GM21390 (cell line): ENCODE measurements at regions not wholly inside any gene's neighbourhood (a gene's known extent, or its start where the extent isn't known, plus 50 kb on each side); places are given as distances from the start of the nearest gene placed in this dataset.

ENCODE experiments used
- ATAC-seq: cut with Tn5 transposase; IDR thresholded peaks from one replicate; pipeline ENCODE4 v1.9.1; 2021; ENCODE audit not compliant: unreplicated experiment

- no peak for ATAC-seq
Measured at GRCh38 chr1:23639460-23640095, 52.0 kb upstream of the RPL11 start.

DNA sequence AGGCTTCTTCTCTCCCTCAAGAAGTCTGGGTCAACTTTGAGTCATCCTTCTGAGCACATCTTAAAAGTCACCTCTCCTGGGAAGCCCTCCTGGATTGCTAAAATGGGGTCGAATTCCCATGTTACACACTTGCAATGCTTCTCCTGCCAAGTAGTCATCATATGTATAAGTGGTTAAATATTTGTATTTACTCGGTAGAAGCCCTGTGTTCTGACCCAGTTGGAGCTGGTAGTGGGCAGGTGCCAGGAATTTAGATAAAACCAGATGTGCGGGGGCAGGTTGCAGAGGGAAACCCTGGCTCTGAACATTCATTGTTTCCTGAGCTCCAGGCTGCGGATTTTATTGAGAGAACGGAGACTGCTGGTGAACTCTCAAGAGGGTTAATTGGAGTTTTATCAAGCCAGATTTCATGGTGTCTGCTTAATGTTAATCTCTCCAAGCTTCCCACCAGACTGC lies 52.8 kb upstream of the RPL11 start:
- no peak for ATAC-seq

DNA sequence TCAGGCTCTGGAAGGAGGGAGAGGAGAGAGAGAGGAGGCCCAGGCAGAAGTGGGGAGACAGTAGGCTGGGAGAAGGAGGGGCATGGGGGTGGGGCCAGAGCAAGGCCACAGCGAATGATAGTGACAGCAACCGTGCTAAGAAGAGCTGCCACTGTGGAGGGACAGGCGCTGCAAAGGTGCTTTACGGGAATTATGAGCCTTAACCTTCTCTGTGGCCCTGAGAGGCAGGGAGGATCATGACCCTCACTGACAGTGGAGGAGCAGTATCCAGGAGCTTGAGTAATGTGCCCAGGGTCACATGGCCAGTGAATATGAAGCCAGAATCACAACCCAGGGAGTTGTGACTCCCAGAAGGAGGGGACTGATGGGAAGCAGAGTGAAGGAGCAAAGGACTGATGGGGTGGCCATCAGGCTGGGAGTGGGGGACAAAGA lies 53.4 kb upstream of the RPL11 start:
- ATAC-seq, result no peak

- ATAC-seq, result no peak
Measured at GRCh38 chr1:23636009-23636408, 55.6 kb upstream of the RPL11 start.

DNA sequence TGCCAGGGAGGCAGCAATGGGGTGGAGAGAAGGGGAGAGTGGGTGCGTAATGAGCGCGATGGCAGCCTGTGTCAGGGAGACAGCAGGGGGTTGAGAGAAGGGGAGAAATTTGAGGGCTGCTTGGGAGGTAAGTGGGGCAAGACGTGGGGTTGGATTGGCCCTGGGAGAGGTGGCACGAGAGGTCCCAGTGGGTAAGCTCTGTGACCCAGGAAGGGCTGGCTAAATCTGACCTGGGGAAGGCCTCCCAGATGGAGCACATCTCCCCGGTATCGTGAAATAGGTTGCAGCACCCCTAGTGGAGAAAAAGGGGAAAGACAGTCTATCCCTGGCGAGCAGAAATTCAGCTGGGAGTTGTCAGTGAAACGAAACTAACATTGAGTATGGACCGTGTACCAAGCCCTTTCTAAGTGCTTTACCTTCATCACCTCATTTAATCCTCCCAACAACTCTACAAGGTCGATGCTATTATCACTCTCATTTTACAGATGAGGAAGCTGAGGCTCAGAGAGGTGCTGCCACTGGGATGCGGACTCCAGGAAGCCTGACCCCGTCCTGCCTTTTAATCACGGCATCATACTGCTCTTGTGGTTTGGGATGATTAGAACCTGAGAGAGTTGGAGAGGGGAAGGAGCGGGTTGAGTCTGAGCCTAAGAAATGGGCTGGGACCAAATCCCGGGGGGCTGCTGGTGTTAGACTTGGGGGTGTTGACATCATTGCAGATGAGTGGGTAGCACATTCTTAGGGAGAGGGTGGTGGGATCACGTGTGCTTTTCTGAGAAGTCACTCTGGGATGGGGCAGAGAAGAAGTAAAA lies 56.6 kb upstream of the RPL11 start:
- ATAC-seq, result no peak

DNA sequence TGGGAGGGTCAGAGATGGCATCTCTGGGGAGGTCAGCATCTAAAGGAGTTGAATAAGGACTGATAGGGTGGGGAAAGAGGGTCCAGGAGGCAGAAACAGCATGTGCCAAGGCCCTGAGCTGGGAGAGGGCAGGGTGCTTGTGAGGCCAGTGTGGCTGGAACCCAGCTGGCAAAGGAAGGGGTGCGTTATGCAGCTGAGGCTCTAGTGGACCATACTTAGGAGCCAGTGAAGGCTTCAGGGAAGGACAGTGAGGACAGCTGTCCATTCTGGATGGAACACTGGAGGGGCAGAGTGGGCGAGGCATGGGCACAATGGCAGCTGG lies 57.1 kb upstream of the RPL11 start:
- no peak for ATAC-seq

GRCh38 chr1:23632479-23633160 lies 59.0 kb upstream of the RPL11 start:
- ATAC-seq, result no peak

DNA sequence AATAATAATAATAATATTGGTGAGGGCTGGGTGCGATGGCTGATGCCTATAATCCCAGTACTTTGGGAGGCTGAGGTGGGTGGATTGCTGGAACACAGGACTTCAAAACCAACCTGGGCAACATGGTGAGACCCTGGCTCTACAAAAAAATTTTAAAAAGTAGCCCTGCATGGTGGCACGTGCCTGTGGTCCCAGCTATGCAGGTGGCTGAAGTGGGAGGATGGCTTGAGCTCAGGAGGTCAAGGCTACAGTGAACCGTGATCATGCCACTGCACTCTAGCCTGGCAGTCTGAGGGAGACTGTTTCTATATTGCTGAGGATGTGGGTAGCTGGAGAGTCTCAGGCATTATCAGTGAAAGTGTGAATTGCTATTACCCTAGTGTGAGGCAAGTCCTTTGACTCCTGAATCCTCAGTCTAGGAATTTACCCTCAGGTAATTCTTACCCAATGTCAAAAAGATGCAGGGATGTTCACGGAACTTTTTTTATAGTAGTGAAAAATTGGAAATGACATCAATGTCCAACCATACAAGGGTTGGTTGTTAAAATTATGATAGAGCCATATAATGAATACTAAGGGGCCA lies 61.8 kb upstream of the RPL11 start:
- no peak for ATAC-seq

- ATAC-seq, result no peak
Measured at GRCh38 chr1:23628951-23629387, 62.6 kb upstream of the RPL11 start.

DNA sequence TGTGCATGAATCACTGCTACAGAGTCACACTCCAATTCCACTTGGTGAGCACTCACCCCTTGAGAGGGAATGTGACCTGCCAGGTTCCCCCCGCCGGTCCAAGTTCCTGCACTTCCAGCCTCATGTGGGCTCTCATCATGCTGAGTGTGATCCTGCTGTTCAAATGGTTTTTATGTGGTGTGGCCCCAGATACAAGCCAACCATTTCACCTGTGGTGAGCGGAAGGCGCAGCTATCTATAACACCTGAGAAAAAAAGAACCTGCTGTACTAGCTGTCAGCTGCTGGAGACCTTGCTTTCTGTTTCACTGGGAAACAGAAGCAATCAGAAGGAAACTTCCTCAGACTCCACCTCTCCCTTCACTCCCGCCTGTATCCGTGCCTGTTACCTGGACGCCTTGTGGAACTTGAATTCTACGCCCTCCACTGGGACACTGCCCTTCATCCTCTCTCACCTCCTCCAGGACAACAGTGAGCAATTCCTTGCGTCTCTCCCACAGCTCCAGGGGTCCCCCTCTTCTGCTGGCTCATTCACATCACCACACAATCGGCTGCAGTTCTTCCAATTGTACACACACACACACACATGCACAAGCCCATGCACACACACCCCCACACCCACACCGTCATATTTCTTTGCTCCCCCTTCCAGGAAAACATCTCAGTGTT lies 64.4 kb upstream of the RPL11 start:
- ATAC-seq, result no peak

- ATAC-seq, result no peak
Measured at GRCh38 chr1:23625929-23626535, 65.6 kb upstream of the RPL11 start.

DNA sequence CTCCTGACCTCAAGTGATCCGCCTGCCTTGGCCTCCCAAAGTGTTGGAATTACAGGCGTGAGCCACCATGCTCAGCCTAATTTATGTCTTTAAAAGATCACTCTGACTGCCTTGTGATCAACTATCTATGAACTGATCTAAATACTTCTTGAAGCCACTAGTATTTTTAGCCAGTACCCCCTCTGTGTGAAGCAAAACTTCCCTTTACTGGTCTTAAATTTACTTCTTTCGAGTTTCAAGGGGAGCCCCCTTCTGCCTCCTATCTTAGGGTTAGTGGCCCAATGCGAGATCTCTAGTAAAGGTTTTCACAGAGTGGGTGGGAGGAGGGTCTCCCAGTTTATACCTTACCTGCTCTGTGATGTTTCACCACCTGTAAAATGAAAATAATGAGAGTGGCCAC lies 66.1 kb upstream of the RPL11 start:
- ATAC-seq, result no peak

DNA sequence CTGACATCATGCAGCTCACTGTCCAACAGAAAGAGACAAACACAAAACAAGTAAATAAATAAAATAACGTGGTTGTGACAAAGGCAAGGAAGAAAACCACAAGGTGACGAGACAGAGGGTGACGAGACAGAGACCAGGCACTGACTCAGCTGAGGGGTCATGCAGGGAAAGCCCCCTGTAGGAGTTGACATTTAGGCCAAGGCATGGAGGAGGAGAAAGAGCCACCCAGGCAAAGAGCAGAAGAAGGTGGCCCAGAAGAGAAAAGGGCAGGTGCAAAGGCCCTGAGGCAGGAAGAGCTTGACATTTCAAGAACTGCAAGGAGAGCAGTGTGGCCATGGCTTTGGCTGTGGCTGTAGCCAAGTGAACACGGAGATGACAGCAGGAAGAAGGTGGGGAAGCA lies 65.1 kb upstream of the ID3 start:
- ATAC-seq, result no peak

DNA sequence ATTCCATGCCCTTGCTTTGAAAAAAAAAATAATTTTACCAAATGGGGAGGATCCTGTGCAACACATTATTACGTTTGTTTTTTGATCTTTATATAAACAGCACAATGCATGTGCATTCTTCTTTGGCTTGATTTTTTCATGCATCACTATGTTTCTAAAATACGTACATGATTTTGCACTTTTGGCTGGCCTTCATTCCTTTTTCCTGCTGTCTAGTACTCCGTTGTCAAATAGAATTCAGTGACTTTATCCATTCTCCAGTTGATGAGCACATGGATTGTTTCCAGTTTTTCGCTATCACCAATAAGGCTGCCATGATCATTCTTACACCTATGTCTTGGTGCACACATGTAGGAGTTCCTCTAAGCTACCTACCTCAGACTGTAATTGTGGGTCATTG lies 63.0 kb upstream of the ID3 start:
- no peak for ATAC-seq

DNA sequence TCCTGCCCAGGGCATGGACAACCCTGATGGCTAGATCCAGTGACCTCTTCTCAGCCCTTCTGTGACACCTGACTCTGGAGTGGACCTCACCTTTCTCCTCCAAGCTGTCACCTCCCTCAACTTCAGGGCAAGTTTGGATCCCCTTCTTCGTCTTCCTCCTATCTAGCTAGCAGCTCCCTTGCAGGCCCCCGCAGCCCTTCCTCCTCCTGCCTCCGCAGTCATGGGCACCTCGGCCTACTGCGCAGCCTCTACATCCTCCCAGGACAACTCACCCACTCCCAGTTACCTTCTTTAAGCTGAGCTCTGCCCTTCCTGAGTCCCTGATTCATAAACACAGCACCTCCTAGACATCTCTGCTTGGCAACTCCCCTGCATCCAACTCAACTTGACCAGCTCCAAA lies 61.3 kb upstream of the ID3 start:
- no peak for ATAC-seq

GRCh38 chr1:23619299-23620188 lies 60.2 kb upstream of the ID3 start:
- ATAC-seq, result peak; percentile 59

DNA sequence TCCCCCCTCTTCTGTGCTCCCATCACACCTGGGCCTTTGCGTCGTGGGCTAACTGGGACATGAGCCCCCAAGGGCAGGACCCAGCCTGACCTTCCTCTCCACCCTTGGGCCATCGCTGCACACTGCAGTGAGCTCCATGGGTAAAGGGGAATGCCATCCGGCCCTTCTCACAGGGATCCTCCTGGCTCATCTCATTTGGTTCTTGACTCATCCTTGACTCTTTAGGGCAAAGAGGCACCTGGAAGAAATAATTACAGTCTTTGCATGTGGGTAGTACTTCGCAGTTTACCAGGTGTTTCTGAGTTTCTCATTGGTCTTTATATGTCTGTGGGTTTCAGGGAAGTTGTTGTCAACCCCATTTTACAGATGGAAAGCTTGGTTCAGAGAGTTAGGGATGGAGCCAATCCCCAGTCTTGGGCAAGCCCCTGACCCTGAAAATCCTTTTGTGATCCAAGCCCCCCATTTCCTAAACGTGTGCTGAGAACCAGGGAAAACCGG lies 59.3 kb upstream of the ID3 start:
- ATAC-seq, result no peak

DNA sequence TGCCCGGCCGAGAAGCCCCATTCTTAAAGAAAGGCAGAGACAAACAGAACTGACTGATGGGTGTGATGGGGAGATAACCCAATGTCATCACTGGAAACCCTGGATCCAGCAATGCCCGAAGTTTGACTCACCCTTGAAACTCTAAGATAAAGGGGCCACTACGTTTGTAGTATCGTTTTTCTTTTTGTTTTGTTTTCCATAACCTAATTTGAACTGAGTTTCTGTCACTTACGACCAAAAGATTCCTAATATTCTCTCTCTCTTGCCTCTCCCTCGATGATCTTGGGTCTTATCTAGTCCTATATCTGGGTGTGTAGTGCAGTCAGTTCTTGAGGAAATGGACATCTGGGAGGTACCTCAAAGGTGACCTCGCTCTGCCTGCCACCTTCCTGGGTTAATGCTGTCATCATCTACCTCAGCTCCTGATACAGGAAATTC lies 57.8 kb upstream of the ID3 start:
- no peak for ATAC-seq

DNA sequence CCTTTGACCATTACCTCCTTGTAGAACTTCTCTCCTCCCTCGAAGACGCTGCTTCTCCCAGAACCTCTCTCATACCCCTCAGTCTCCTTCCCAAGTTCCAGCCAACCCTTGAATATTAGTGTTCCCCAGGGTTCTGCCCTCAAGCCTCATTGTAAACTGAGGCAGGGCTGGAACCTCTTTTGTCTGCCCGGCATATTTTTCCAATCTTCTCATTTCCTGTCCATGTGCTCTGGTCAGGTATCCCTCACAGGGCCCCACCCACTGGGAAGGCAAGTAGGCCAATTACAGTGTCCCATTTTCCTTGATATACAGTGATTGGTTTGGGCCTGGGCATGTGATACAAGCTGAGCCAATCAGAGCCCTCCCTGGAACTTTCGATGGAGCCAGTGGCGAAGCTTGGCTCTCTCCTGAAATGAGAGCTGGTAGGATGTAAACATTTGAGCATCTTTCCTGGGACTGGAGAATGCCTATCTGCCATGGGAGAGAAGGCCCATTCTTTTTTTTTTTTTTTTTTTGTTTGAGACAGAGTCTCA lies 57.1 kb upstream of the ID3 start:
- no peak for ATAC-seq
